Superior temporal gyrus (tissue), 1 donor: ENCODE measurements at regions not wholly inside any gene's neighbourhood (a gene's known extent, or its start where the extent isn't known, plus 50 kb on each side); places are given as distances from the start of the nearest gene placed in this dataset.

Source experiments
- DNase-seq: peaks from one replicate; pipeline ENCODE4 v3.0.0-alpha.2; 2016; ENCODE audit errors: extremely low spot score

- no peak for DNase-seq
These were observed 212.0 kb upstream of the MYT1L start for GRCh38 chr2:2542966-2543611.

- no peak for DNase-seq
These were observed 211.2 kb upstream of the MYT1L start for GRCh38 chr2:2542316-2542715.

GRCh38 chr2:2540406-2540805 lies 209.3 kb upstream of the MYT1L start:
- DNase-seq, result no peak

- no peak for DNase-seq
These were observed 205.5 kb upstream of the MYT1L start for GRCh38 chr2:2536416-2537056.

- no peak for DNase-seq
These were observed 199.3 kb upstream of the MYT1L start for GRCh38 chr2:2530334-2530733.

- no peak for DNase-seq
These were observed 197.8 kb upstream of the MYT1L start for GRCh38 chr2:2528846-2529245.

GRCh38 chr2:2527148-2527547 lies 196.1 kb upstream of the MYT1L start:
- DNase-seq, result no peak

GRCh38 chr2:2524348-2524941 lies 193.4 kb upstream of the MYT1L start:
- no peak for DNase-seq

- peak; percentile 47 for DNase-seq
These were observed 192.6 kb upstream of the MYT1L start for GRCh38 chr2:2523461-2524347.

- DNase-seq, result no peak
These were observed 189.3 kb upstream of the MYT1L start for GRCh38 chr2:2520401-2520811.

- DNase-seq, result no peak
These were observed 188.3 kb upstream of the MYT1L start for GRCh38 chr2:2519381-2519780.

- DNase-seq, result no peak
These were observed 186.3 kb upstream of the MYT1L start for GRCh38 chr2:2517399-2517798.

- DNase-seq, result no peak
These were observed 185.3 kb upstream of the MYT1L start for GRCh38 chr2:2516386-2516785.

- DNase-seq, result no peak
These were observed 181.9 kb upstream of the MYT1L start for GRCh38 chr2:2512931-2513330.

GRCh38 chr2:2507417-2507997 lies 176.4 kb upstream of the MYT1L start:
- DNase-seq, result no peak

GRCh38 chr2:2506536-2506935 lies 175.5 kb upstream of the MYT1L start:
- no peak for DNase-seq

- no peak for DNase-seq
These were observed 174.5 kb upstream of the MYT1L start for GRCh38 chr2:2505604-2506003.

GRCh38 chr2:2503864-2504418 lies 172.9 kb upstream of the MYT1L start:
- DNase-seq, result no peak

GRCh38 chr2:2502201-2502549 lies 171.1 kb upstream of the MYT1L start:
- no peak for DNase-seq

- no peak for DNase-seq
These were observed 170.6 kb upstream of the MYT1L start for GRCh38 chr2:2501454-2502200.

- no peak for DNase-seq
These were observed 164.5 kb upstream of the MYT1L start for GRCh38 chr2:2495606-2496005.
